ENCODE measurements at regions not wholly inside any gene's neighbourhood (a gene's known extent, or its start where the extent isn't known, plus 50 kb on each side); places are given as distances from the start of the nearest gene placed in this dataset.
"Not testable (repeated sequence)": the region's sequence is repeated elsewhere in the genome, so short reads cannot be mapped to it uniquely, and the experiment has no call there.

- no peak overlapping the region for H3K4me3 ChIP-seq (ENCODE audit: low read depth, low read length)
These were observed 1183.2 kb upstream of the ADGRB3 start for GRCh38 chr6:67451874-67452273.

GRCh38 chr6:67450641-67451040 lies 1184.4 kb upstream of the ADGRB3 start:
- TF ChIP-seq CTCF (IDR thresholded peaks at IDR 0.05; ENCODE audit: borderline replicate concordance, insufficient read depth, low read depth, low read length): no peak
- H3K4me3 ChIP-seq (ENCODE audit: low read depth, low read length): no peak overlapping the region

More at GRCh38 chr6:67451874-67452273, 1183.2 kb upstream of the ADGRB3 start:
- no peak for TF ChIP-seq CTCF (IDR thresholded peaks at IDR 0.05; ENCODE audit: borderline replicate concordance, insufficient read depth, low read depth, low read length)

- TF ChIP-seq CTCF (IDR thresholded peaks at IDR 0.05; ENCODE audit: borderline replicate concordance, insufficient read depth, low read depth, low read length): no peak
- no peak overlapping the region for H3K4me3 ChIP-seq (ENCODE audit: low read depth, low read length)
These were observed 1185.5 kb upstream of the ADGRB3 start for GRCh38 chr6:67449602-67450001.

- H3K4me3 ChIP-seq (ENCODE audit: low read depth, low read length): no peak overlapping the region
- TF ChIP-seq CTCF (IDR thresholded peaks at IDR 0.05; ENCODE audit: borderline replicate concordance, insufficient read depth, low read depth, low read length): no peak
These were observed 1202.0 kb upstream of the ADGRB3 start for GRCh38 chr6:67433124-67433523.

GRCh38 chr6:67431076-67431475 lies 1204.0 kb upstream of the ADGRB3 start:
- no peak overlapping the region for H3K4me3 ChIP-seq (ENCODE audit: low read depth, low read length)
- TF ChIP-seq CTCF (IDR thresholded peaks at IDR 0.05; ENCODE audit: borderline replicate concordance, insufficient read depth, low read depth, low read length): no peak

- not testable (repeated sequence) for H3K4me3 ChIP-seq (ENCODE audit: low read depth, low read length)
These were observed 1208.4 kb upstream of the ADGRB3 start for GRCh38 chr6:67426686-67427085.

GRCh38 chr6:67412035-67412434 lies 1223.0 kb upstream of the ADGRB3 start:
- H3K4me3 ChIP-seq (ENCODE audit: low read depth, low read length): no peak overlapping the region
- TF ChIP-seq CTCF (IDR thresholded peaks at IDR 0.05; ENCODE audit: borderline replicate concordance, insufficient read depth, low read depth, low read length): no peak

GRCh38 chr6:67411036-67411435 lies 1224.0 kb upstream of the ADGRB3 start:
- H3K4me3 ChIP-seq (ENCODE audit: low read depth, low read length): no peak overlapping the region
- TF ChIP-seq CTCF (IDR thresholded peaks at IDR 0.05; ENCODE audit: borderline replicate concordance, insufficient read depth, low read depth, low read length): no peak

Measured in GM12875 (cell line).